Mesendoderm (in vitro differentiated cells): ENCODE measurements at regions not wholly inside any gene's neighbourhood (a gene's known extent, or its start where the extent isn't known, plus 50 kb on each side); places are given as distances from the start of the nearest gene placed in this dataset.
"Not testable (repeated sequence)": the region's sequence is repeated elsewhere in the genome, so short reads cannot be mapped to it uniquely, and the experiment has no call there.

Experiments
- DNase-seq: peaks from one replicate; pipeline ENCODE4 v3.0.0; 2013
- H2AK5ac ChIP-seq: 2 replicates; pipeline ENCODE4 v1.6.1; 2013; ENCODE audit warnings: low read length, inconsistent platforms
- H2BK120ac ChIP-seq: 2 replicates; pipeline ENCODE4 v1.6.1; 2013; ENCODE audit warnings: low read depth, mild to moderate bottlenecking, low read length, moderate library complexity, mixed read lengths
- H2BK15ac ChIP-seq: replicated peaks from 2 replicates; pipeline ENCODE4 v1.6.1; 2013; ENCODE audit warnings: low read depth, mild to moderate bottlenecking, moderate library complexity
- H2BK5ac ChIP-seq: 2 replicates; pipeline ENCODE4 v1.6.1; 2013; ENCODE audit warnings: low read length, inconsistent platforms
- H3K18ac ChIP-seq: 2 replicates; pipeline ENCODE4 v1.6.1; 2013; ENCODE audit warnings: mild to moderate bottlenecking, low read length, mixed read lengths
- H3K23ac ChIP-seq: one replicate; pipeline ENCODE4 v1.6.1; 2013; ENCODE audit warnings: low read length
- H3K27ac ChIP-seq: 2 replicates; pipeline ENCODE4 v1.5.1; 2013; ENCODE audit warnings: low read depth, mild to moderate bottlenecking, inconsistent platforms, low read length, moderate library complexity
- H3K27me3 ChIP-seq: 2 replicates; pipeline ENCODE4 v1.6.1; 2013; ENCODE audit warnings: low read length, control low read depth, mild to moderate bottlenecking, inconsistent platforms; ENCODE audit not compliant: insufficient read depth, poor library complexity
- H3K36me3 ChIP-seq: 2 replicates; pipeline ENCODE4 v1.6.1; 2013; ENCODE audit warnings: low read length, inconsistent platforms; ENCODE audit not compliant: control insufficient read depth, insufficient read depth
- H3K4ac ChIP-seq: one replicate; pipeline ENCODE4 v1.6.1; 2013; ENCODE audit warnings: low read depth, mild to moderate bottlenecking, low read length, moderate library complexity
- H3K4me1 ChIP-seq: 2 replicates; pipeline ENCODE4 v1.6.1; 2013; ENCODE audit warnings: low read depth, low read length, inconsistent platforms; ENCODE audit not compliant: control insufficient read depth
- H3K4me2 ChIP-seq: 2 replicates; pipeline ENCODE4 v1.6.1; 2013; ENCODE audit warnings: low read length
- H3K4me3 ChIP-seq: 2 replicates; pipeline ENCODE4 v1.5.1; 2013; ENCODE audit warnings: mild to moderate bottlenecking, low read length
- H3K56ac ChIP-seq: one replicate; pipeline ENCODE4 v1.6.1; 2013; ENCODE audit warnings: low read length
- H3K79me1 ChIP-seq: 2 replicates; pipeline ENCODE4 v1.6.1; 2013; ENCODE audit warnings: low read length, inconsistent platforms
- H3K79me2 ChIP-seq: 2 replicates; pipeline ENCODE4 v1.6.1; 2013; ENCODE audit warnings: mild to moderate bottlenecking, low read length; ENCODE audit not compliant: control insufficient read depth, insufficient read depth
- H3K9ac ChIP-seq: 2 replicates; pipeline ENCODE4 v1.6.1; 2013; ENCODE audit warnings: low read length, inconsistent platforms
- H4K5ac ChIP-seq: one replicate; pipeline ENCODE4 v1.6.1; 2013; ENCODE audit warnings: low read length
- H4K8ac ChIP-seq: one replicate; pipeline ENCODE4 v1.6.1; 2013; ENCODE audit warnings: low read depth, mild to moderate bottlenecking, control low read depth, low read length, moderate library complexity
- WGBS: extraction: QIAGEN DNeasy Blood & Tissue Kit; methylation state at CpG from one replicate; pipeline ENCODE4 v1.1.7; 2013; ENCODE audit warnings: low lambda C conversion rate, missing lambda C conversion rate; ENCODE audit not compliant: insufficient coverage; ENCODE audit errors: extremely low coverage; 5-methylcytosine and 5-hydroxymethylcytosine counted together

GRCh38 chr13:83125791-83126190 is 756.5 kb downstream of the SLITRK1 start:
- H4K8ac ChIP-seq, result no peak overlapping the region
- H3K18ac ChIP-seq, result no peak overlapping the region
- no peak overlapping the region for H2BK15ac ChIP-seq
- H2BK5ac ChIP-seq, result no peak overlapping the region
- H2BK120ac ChIP-seq, result no peak overlapping the region
- WGBS, result no CpG with 5 or more reads among the region's 1 CpG
- no peak overlapping the region for H3K4me2 ChIP-seq
- no peaks in the 10 kb centered on the region for H3K79me1 ChIP-seq
- no peak overlapping the region for H2AK5ac ChIP-seq
- H3K36me3 ChIP-seq, result no peaks in the 10 kb centered on the region
- H3K79me2 ChIP-seq, result no peaks in the 10 kb centered on the region
- no peaks in the 10 kb centered on the region for H3K4me1 ChIP-seq
- no peaks in the 10 kb centered on the region for H3K27me3 ChIP-seq
- no peak overlapping the region for H3K27ac ChIP-seq
- H3K56ac ChIP-seq, result no peak overlapping the region
- DNase-seq, result no peak
- no peak overlapping the region for H3K9ac ChIP-seq
- H3K4ac ChIP-seq, result no peak overlapping the region
- H3K23ac ChIP-seq, result no peak overlapping the region
- H3K4me3 ChIP-seq, result no peak overlapping the region
- no peak overlapping the region for H4K5ac ChIP-seq

- Histone ChIP-seq H3K4me1 (no peaks in the 10 kb centered on the region), H3K79me1 (no peaks in the 10 kb centered on the region), H3K56ac (no peak overlapping the region), H3K27me3 (no peaks in the 10 kb centered on the region), H3K36me3 (no peaks in the 10 kb centered on the region), H2BK15ac (no peak overlapping the region), H2AK5ac (no peak overlapping the region), H3K4me3 (no peak overlapping the region), H3K23ac (no peak overlapping the region), H3K4me2 (no peak overlapping the region), H3K27ac (no peak overlapping the region), H3K4ac (no peak overlapping the region), H4K5ac (no peak overlapping the region), H2BK5ac (no peak overlapping the region), H4K8ac (no peak overlapping the region), H2BK120ac (no peak overlapping the region), H3K18ac (no peak overlapping the region), H3K79me2 (no peaks in the 10 kb centered on the region), H3K9ac (no peak overlapping the region)
- no peak for DNase-seq
- WGBS, result no CpG with 5 or more reads among the region's 4 CpGs
Observed at GRCh38 chr13:83121896-83122295, 760.4 kb downstream of the SLITRK1 start.

GRCh38 chr13:83117046-83117445 is 765.2 kb downstream of the SLITRK1 start:
- H4K5ac ChIP-seq, result no peak overlapping the region
- H3K56ac ChIP-seq, result no peak overlapping the region
- H3K4me1 ChIP-seq, result no peaks in the 10 kb centered on the region
- no peak overlapping the region for H4K8ac ChIP-seq
- no peak overlapping the region for H3K4ac ChIP-seq
- H3K79me2 ChIP-seq, result no peaks in the 10 kb centered on the region
- H3K18ac ChIP-seq, result no peak overlapping the region
- no peak overlapping the region for H3K27ac ChIP-seq
- H2BK15ac ChIP-seq, result no peak overlapping the region
- H3K27me3 ChIP-seq, result no peaks in the 10 kb centered on the region
- no peak overlapping the region for H3K4me3 ChIP-seq
- no peak overlapping the region for H2AK5ac ChIP-seq
- no peaks in the 10 kb centered on the region for H3K36me3 ChIP-seq
- H3K9ac ChIP-seq, result no peak overlapping the region
- no peak overlapping the region for H2BK120ac ChIP-seq
- no peak for DNase-seq
- no peak overlapping the region for H2BK5ac ChIP-seq
- H3K79me1 ChIP-seq, result no peaks in the 10 kb centered on the region
- WGBS, result no CpG with 5 or more reads among the region's 4 CpGs
- no peak overlapping the region for H3K4me2 ChIP-seq
- no peak overlapping the region for H3K23ac ChIP-seq

- H4K8ac ChIP-seq, H3K18ac ChIP-seq, H3K4me2 ChIP-seq, H2BK15ac ChIP-seq, H3K9ac ChIP-seq, H2BK120ac ChIP-seq, H3K56ac ChIP-seq, H3K4me1 ChIP-seq, H3K79me2 ChIP-seq, H3K27ac ChIP-seq, DNase-seq, H3K4me3 ChIP-seq, H3K36me3 ChIP-seq, H2AK5ac ChIP-seq, H4K5ac ChIP-seq, H2BK5ac ChIP-seq, H3K27me3 ChIP-seq, H3K79me1 ChIP-seq, H3K4ac ChIP-seq, H3K23ac ChIP-seq: not testable (repeated sequence)
- WGBS, result no CpG with 5 or more reads among the region's 5 CpGs
Observed at GRCh38 chr13:83101574-83102247, 780.6 kb downstream of the SLITRK1 start.

GRCh38 chr13:83100237-83100636 is 782.0 kb downstream of the SLITRK1 start:
- WGBS, result no CpG with 5 or more reads among the region's 1 CpG
- Histone ChIP-seq H3K23ac (no peak overlapping the region), H3K79me1 (no peaks in the 10 kb centered on the region), H3K27ac (no peak overlapping the region), H3K79me2 (no peaks in the 10 kb centered on the region), H3K9ac (no peak overlapping the region), H3K56ac (no peak overlapping the region), H4K8ac (no peak overlapping the region), H3K4me3 (no peak overlapping the region), H3K27me3 (no peaks in the 10 kb centered on the region), H4K5ac (no peak overlapping the region), H3K4me2 (no peak overlapping the region), H2BK5ac (no peak overlapping the region), H2BK15ac (no peak overlapping the region), H3K18ac (no peak overlapping the region), H3K4ac (no peak overlapping the region), H3K4me1 (no peaks in the 10 kb centered on the region), H3K36me3 (no peaks in the 10 kb centered on the region), H2BK120ac (no peak overlapping the region), H2AK5ac (no peak overlapping the region)
- DNase-seq, result no peak

GRCh38 chr13:83088858-83089257 is 793.4 kb downstream of the SLITRK1 start:
- no peak overlapping the region for H3K4me3 ChIP-seq
- H3K4me1 ChIP-seq, result no peaks in the 10 kb centered on the region
- no CpG with 5 or more reads among the region's 1 CpG for WGBS
- no peak overlapping the region for H4K8ac ChIP-seq
- no peak overlapping the region for H2BK120ac ChIP-seq
- no peaks in the 10 kb centered on the region for H3K79me1 ChIP-seq
- H3K36me3 ChIP-seq, result no peaks in the 10 kb centered on the region
- H3K56ac ChIP-seq, result no peak overlapping the region
- no peak overlapping the region for H2BK15ac ChIP-seq
- no peak overlapping the region for H2AK5ac ChIP-seq
- no peak overlapping the region for H3K9ac ChIP-seq
- H4K5ac ChIP-seq, result no peak overlapping the region
- peak; percentile 1 for DNase-seq
- H2BK5ac ChIP-seq, result no peak overlapping the region
- no peak overlapping the region for H3K4me2 ChIP-seq
- no peak overlapping the region for H3K23ac ChIP-seq
- no peaks in the 10 kb centered on the region for H3K79me2 ChIP-seq
- H3K18ac ChIP-seq, result no peak overlapping the region
- H3K27me3 ChIP-seq, result no peaks in the 10 kb centered on the region
- H3K4ac ChIP-seq, result no peak overlapping the region
- no peak overlapping the region for H3K27ac ChIP-seq
